T-helper 17 cell (primary cell): ENCODE measurements at regions not wholly inside any gene's neighbourhood (a gene's known extent, or its start where the extent isn't known, plus 50 kb on each side); places are given as distances from the start of the nearest gene placed in this dataset.

Experiments
- ATAC-seq: fragments of 150-1000 bp; cut with Tn5 transposase; 2 replicates; pipeline ENCODE4 v1.10.0; 2021; ENCODE audit warnings: mild to moderate bottlenecking, moderate library complexity
- DNase-seq, 3 donors: peaks; one replicate each; pipeline versions ENCODE4 v3.0.0 to v3.0.0-alpha.2; 2020 to 2021
- H3K9me3 ChIP-seq: one replicate; pipeline ENCODE4 v1.7.0; 2013; ENCODE audit warnings: low read length, mild to moderate bottlenecking; ENCODE audit not compliant: control insufficient read depth, poor library complexity, severe bottlenecking
- H3K27ac Mint-ChIP-seq: one replicate; pipeline ENCODE4 v1.8.0; 2022; ENCODE audit warnings: mild to moderate bottlenecking, moderate library complexity, mixed read lengths
- H3K27me3 Mint-ChIP-seq: one replicate; pipeline ENCODE4 v1.8.0; 2022; ENCODE audit warnings: mixed read lengths
- H3K36me3 Mint-ChIP-seq: one replicate; pipeline ENCODE4 v1.8.0; 2022; ENCODE audit warnings: low read depth, mixed read lengths
- H3K4me1 Mint-ChIP-seq: one replicate; pipeline ENCODE4 v1.8.0; 2022; ENCODE audit warnings: mild to moderate bottlenecking, mixed read lengths
- H3K4me3 Mint-ChIP-seq: one replicate; pipeline ENCODE4 v1.8.0; 2022; ENCODE audit warnings: mild to moderate bottlenecking, moderate library complexity, mixed read lengths

DNA sequence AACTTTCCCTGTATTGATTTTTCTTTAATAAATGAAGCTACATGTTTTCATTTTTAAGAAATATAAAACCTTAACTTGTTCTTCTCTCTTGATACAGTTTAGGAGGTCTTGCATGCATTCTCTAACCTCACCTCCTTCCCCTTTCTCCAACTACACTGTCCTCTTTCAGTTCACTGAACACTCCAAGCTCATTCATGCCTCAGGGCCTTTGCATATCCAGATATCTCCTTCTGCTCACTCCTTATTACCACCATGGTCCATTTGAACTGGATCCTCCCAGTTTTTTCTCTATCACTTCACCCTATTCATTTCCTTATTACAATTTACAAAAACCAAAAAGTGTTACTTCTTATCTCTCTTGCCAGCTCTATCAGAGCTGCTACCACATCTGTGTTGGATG is 242.9 kb upstream of the PLEKHG7 start:
- DNase-seq (no peak), ATAC-seq (no peak)
- H3K9me3 ChIP-seq = no peaks in the 10 kb centered on the region
- no peak overlapping the region for H3K27ac Mint-ChIP-seq
- no peak overlapping the region for H3K4me3 Mint-ChIP-seq
- H3K27me3 Mint-ChIP-seq = no peaks in the 10 kb centered on the region
- no peaks in the 10 kb centered on the region for H3K36me3 Mint-ChIP-seq
- peaks cover 4% of the 10 kb centered on the region for H3K4me1 Mint-ChIP-seq

- no peaks in the 10 kb centered on the region for H3K9me3 ChIP-seq
- Mint-ChIP-seq H3K4me1 (peaks cover 4% of the 10 kb centered on the region), H3K36me3 (no peaks in the 10 kb centered on the region), H3K27ac (no peak overlapping the region), H3K27me3 (no peaks in the 10 kb centered on the region), H3K4me3 (no peak overlapping the region)
- DNase-seq (no peak), ATAC-seq (no peak)
Observed at GRCh38 chr12:92458996-92459395, 243.8 kb upstream of the PLEKHG7 start.

DNA sequence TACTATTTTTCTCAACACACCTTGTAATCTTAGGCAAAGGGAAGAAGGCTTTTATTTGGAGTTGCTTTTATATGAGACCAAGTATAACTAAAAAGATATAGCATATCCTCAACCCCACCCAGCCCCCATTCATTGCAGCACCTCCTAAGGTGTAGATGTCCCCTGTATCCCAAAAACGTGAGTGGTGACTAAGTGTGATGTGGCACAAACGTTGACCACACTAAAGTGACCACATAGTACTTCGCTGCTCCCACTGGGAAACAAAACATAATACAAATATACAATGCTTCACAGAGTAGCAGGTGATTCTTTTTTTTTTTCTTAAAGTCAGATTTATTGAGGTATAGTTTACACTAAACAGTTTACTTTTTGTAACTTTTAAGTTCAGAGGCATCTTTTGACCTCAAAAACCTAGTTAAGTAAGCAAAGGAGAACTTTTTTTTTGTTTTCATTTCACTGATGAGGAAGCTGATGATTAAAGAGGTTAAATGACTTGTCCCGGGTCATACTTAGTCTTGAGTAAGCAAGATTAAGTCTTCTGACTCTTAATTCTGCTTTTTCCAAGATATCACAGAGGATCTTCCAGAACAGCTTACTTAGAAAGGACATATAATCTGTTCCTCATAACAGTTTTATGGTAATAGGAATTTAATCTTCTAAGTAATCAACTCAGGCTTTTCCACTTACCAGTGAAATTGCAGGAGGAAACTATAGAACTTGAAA is 245.2 kb upstream of the PLEKHG7 start:
- peaks cover 4% of the 10 kb centered on the region for H3K4me1 Mint-ChIP-seq
- H3K4me3 Mint-ChIP-seq = no peak overlapping the region
- no peaks in the 10 kb centered on the region for H3K9me3 ChIP-seq
- DNase-seq (no peak), ATAC-seq (no peak)
- H3K27ac Mint-ChIP-seq = no peak overlapping the region
- no peaks in the 10 kb centered on the region for H3K27me3 Mint-ChIP-seq
- H3K36me3 Mint-ChIP-seq = no peaks in the 10 kb centered on the region

- H3K9me3 ChIP-seq = no peaks in the 10 kb centered on the region
- Mint-ChIP-seq H3K27me3 (no peaks in the 10 kb centered on the region), H3K27ac (no peak overlapping the region), H3K4me1 (no peaks in the 10 kb centered on the region), H3K36me3 (no peaks in the 10 kb centered on the region), H3K4me3 (no peak overlapping the region)
- DNase-seq = no peak
- ATAC-seq = no peak
Observed at GRCh38 chr12:92452763-92453162, 250.0 kb upstream of the PLEKHG7 start.

- peaks cover 2% of the 10 kb centered on the region for H3K4me1 Mint-ChIP-seq
- no peak overlapping the region for H3K27ac Mint-ChIP-seq
- H3K27me3 Mint-ChIP-seq = no peaks in the 10 kb centered on the region
- no peaks in the 10 kb centered on the region for H3K9me3 ChIP-seq
- ATAC-seq (no peak), DNase-seq (no peak)
- H3K36me3 Mint-ChIP-seq = no peaks in the 10 kb centered on the region
- H3K4me3 Mint-ChIP-seq = no peak overlapping the region
Observed at GRCh38 chr12:92446083-92446460, 256.7 kb upstream of the PLEKHG7 start.

GRCh38 chr12:92445253-92446082 is 257.3 kb upstream of the PLEKHG7 start:
- DNase-seq (no peak), ATAC-seq (peak; percentile 54)
- Mint-ChIP-seq H3K4me1 (peaks cover 2% of the 10 kb centered on the region), H3K36me3 (no peaks in the 10 kb centered on the region), H3K4me3 (no peak overlapping the region), H3K27me3 (no peaks in the 10 kb centered on the region), H3K27ac (no peak overlapping the region)
- H3K9me3 ChIP-seq = no peaks in the 10 kb centered on the region

GRCh38 chr12:92444763-92445162 is 258.0 kb upstream of the PLEKHG7 start:
- Mint-ChIP-seq H3K27ac (no peak overlapping the region), H3K36me3 (no peaks in the 10 kb centered on the region), H3K27me3 (no peaks in the 10 kb centered on the region), H3K4me3 (no peak overlapping the region), H3K4me1 (peaks cover 2% of the 10 kb centered on the region)
- no peak for DNase-seq
- ATAC-seq = peak; percentile 77
- no peaks in the 10 kb centered on the region for H3K9me3 ChIP-seq

DNA sequence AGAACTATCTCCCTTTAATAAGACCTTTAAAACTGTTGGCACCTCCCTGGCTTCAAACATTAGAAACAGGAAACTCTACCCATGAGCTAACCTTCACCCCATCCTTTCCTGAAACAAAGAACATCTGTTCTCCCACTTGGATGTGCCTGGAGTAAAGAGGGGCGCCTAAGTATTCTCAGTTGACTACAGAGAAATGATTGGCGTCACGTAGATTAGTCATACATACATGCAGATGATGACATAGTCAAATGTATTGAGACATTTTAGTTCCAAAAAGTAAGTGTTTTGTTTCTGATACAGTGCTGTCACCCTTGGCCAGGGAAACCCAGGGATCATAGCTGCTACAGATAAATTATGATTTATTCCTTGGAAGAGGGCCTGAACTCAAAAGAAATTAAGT is 260.0 kb upstream of the PLEKHG7 start:
- peaks cover 7% of the 10 kb centered on the region for H3K4me1 Mint-ChIP-seq
- no peaks in the 10 kb centered on the region for H3K27me3 Mint-ChIP-seq
- no peak overlapping the region for H3K27ac Mint-ChIP-seq
- ATAC-seq = no peak
- no peak for DNase-seq
- H3K4me3 Mint-ChIP-seq = no peak overlapping the region
- H3K36me3 Mint-ChIP-seq = no peaks in the 10 kb centered on the region
- H3K9me3 ChIP-seq = no peaks in the 10 kb centered on the region

DNA sequence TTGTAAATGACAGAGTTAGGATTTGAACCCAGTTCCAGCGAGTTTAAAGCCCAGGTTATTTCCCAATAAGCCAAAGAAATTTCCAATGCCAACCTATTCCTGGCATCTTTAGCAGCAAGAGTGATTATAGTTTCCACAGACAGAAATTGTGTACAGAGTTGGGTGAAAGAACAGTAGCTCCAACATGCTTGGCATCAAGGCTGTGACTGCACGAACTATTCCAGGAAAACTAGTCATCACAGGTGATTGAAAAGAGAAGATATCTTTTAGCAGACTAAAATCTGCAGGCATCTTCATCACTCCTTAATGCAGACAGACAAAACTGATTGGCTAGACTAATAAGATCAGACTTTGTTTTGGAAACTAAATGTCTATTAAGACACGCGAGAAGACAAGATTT is 262.7 kb upstream of the PLEKHG7 start:
- DNase-seq (no peak), ATAC-seq (no peak)
- Mint-ChIP-seq H3K4me1 (peaks cover 11% of the 10 kb centered on the region), H3K36me3 (no peaks in the 10 kb centered on the region), H3K4me3 (no peak overlapping the region), H3K27me3 (no peaks in the 10 kb centered on the region), H3K27ac (no peak overlapping the region)
- H3K9me3 ChIP-seq = no peaks in the 10 kb centered on the region

- ATAC-seq (no peak), DNase-seq (no peak)
- no peaks in the 10 kb centered on the region for H3K27me3 Mint-ChIP-seq
- peak overlapping the region; percentile 37 for H3K27ac Mint-ChIP-seq
- no peaks in the 10 kb centered on the region for H3K36me3 Mint-ChIP-seq
- no peaks in the 10 kb centered on the region for H3K9me3 ChIP-seq
- H3K4me3 Mint-ChIP-seq = no peak overlapping the region
- H3K4me1 Mint-ChIP-seq = peaks cover 11% of the 10 kb centered on the region
Observed at GRCh38 chr12:92439420-92439805, 263.4 kb upstream of the PLEKHG7 start.

- ATAC-seq = no peak
- Mint-ChIP-seq H3K36me3 (no peaks in the 10 kb centered on the region), H3K4me3 (no peak overlapping the region), H3K27me3 (no peaks in the 10 kb centered on the region), H3K27ac (peak overlapping the region; percentile 37), H3K4me1 (peaks cover 11% of the 10 kb centered on the region)
- no peak for DNase-seq
- H3K9me3 ChIP-seq = no peaks in the 10 kb centered on the region
Observed at GRCh38 chr12:92438641-92439419, 264.0 kb upstream of the PLEKHG7 start.

- DNase-seq = no peak
- no peaks in the 10 kb centered on the region for H3K36me3 Mint-ChIP-seq
- H3K4me3 Mint-ChIP-seq = no peak overlapping the region
- no peaks in the 10 kb centered on the region for H3K9me3 ChIP-seq
- no peak overlapping the region for H3K27ac Mint-ChIP-seq
- peak; percentile 35 for ATAC-seq
- H3K4me1 Mint-ChIP-seq = peaks cover 9% of the 10 kb centered on the region
- no peaks in the 10 kb centered on the region for H3K27me3 Mint-ChIP-seq
Observed at GRCh38 chr12:92437452-92437851, 265.3 kb upstream of the PLEKHG7 start.

- Mint-ChIP-seq H3K27ac (no peak overlapping the region), H3K4me3 (no peak overlapping the region), H3K4me1 (peaks cover 9% of the 10 kb centered on the region), H3K27me3 (no peaks in the 10 kb centered on the region), H3K36me3 (no peaks in the 10 kb centered on the region)
- no peaks in the 10 kb centered on the region for H3K9me3 ChIP-seq
- DNase-seq (no peak), ATAC-seq (no peak)
Observed at GRCh38 chr12:92436856-92437255, 265.9 kb upstream of the PLEKHG7 start.
